HuH-7.5 (cell line): ENCODE measurements at regions not wholly inside any gene's neighbourhood (a gene's known extent, or its start where the extent isn't known, plus 50 kb on each side); places are given as distances from the start of the nearest gene placed in this dataset.
"Not testable (repeated sequence)": the region's sequence is repeated elsewhere in the genome, so short reads cannot be mapped to it uniquely, and the experiment has no call there.

ENCODE experiments used
- DNase-seq: peaks from one replicate; pipeline ENCODE4 v3.0.0; 2011; ENCODE audit warnings: low spot score

- DNase-seq = no peak
These were observed 140.5 kb upstream of the SGO1 start for GRCh38 chr3:20326541-20326940.

DNA sequence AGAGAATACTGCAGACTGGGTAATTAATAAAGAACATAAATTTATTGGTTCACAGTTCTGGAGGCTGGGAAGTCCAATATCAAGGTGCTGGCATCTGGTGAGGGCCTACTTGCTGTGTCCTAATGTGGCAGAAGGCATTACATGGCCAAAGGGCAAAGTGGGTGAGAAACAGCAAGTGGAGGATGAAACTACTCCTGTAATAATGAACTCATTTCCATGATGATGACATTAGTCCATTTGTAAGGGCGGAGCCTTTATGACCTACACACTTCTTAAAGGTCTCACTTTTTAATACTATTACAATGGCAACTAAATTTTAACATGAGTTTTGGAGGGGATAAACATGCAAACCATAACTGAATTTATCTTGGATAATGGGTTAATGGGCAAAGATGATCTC is 139.6 kb upstream of the SGO1 start:
- no peak for DNase-seq

DNA sequence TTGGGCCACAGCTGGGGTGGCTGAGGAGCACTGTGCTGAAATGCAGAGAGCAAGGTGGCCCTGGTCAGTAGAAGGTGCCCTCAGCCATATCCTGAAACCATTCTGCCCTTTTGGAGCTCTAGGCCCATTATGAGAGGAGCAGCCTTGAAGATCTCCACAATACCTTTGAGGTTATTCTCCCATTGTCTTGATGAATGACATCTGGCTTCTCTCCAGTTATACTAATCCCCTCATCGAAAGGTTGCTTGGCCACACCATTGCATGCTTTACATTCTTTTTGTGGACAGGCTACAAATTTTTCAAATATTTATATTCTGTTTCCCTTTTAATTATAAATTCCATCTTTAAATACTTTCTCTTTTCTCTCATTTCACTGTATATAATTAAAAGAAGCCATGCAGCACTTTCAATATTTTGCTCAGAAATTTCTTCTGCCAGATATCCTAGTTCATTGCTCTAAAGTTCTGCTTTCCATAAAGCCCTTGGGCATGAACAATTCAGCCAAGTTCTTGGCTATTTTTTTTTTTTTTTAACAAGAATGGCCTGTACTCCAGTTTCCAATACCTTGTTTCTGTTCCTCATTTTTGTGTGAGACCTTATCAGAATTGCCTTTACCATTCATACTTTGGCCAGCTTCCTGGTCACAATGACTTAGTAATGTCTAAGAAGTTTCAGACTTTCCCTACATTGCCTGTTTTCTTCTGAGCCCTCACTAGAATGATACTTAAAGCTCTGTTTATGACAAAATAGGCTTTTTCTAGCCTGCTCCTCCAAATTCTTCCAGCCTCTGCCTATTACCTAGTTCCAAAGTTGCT is 138.9 kb upstream of the SGO1 start:
- no peak for DNase-seq

DNA sequence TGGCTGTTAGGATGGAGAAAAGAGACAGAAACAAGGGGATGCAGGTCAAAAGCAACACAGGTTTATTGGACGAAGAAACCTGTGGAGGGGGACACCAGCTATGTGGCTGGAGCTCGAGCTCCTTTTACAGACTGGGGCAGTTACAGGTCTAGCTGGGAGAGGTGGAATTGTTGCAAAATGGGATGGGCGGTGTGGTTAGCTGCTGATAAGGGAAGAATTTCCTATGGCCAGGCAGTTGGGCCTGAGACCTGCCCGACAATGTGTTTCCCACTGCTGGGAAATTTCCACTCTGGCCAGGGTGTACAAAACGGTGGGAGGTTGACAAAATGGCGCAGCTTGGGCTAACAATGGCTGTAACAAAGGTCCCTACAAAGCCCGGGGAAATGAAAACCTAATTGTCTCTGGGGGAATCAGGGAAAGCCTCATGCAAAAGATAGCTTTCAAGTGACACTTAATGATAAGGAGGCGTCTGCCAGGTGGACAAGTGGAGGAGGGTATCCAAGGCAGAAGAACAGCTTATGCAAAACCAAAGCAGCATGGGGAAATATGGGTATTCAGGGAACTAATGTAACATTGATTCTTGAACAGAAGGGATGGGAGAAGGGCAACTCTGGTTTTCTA is 137.4 kb upstream of the SGO1 start:
- peak; percentile 45 for DNase-seq

DNA sequence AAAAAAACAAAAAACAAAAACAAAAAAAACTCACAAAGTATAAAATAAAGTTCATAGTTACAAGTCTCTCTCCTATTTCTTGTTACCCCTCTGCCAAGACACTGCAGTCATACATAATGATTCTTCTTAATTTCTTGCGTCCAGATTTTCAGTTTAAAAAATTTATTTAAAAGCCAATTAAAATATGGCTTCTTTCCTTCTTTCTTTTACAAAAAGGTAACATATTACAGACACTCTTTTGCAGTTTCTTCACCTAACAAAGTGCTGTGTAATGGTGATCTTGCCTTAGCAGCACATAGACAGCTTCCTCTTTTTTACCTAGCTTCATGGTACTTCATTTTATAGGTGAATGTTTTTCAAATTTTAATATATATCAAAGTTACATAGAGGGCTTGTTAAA is 136.1 kb upstream of the SGO1 start:
- no peak for DNase-seq

- DNase-seq = no peak
These were observed 135.5 kb upstream of the SGO1 start for GRCh38 chr3:20321391-20322047.

- peak; percentile 46 for DNase-seq
These were observed 134.5 kb upstream of the SGO1 start for GRCh38 chr3:20320489-20320888.

DNA sequence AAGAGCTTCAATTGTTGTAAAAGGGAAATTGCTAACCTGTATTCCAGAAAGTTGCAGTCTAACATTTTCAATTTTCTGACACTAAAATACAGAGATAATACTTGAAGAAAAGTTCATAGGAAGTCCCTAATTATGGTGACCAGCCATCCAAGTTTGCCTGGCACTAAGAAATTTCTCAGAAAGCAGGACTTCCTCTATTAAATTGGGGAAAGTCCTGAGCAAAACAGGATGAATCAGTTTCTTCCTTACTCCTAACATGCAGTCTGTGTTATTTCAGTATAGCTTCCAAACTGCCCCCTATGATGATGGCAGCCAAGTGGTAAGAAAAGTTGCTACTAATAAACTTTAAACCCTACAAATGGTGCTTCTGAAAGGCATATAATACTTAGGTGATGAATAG is 133.5 kb upstream of the SGO1 start:
- no peak for DNase-seq

DNA sequence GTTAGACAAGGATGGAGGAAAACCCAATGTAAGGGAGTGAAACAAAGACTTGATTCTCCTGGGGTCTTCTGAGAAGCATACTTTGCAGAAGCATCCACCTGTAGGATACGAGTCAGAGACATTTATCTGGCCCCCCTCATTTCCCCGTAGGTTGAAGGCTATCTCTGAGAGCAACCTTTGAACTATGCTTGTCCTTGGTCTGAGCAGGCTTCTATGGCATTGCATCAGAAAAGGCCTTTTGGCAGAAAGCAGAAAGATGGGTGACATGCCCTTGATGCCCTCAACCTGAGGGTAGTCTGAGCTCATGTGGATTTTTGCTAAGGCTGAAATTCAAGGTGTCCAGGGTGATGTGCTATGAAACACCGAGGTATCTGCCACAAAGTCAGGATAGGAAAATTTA is 131.6 kb upstream of the SGO1 start:
- no peak for DNase-seq

DNA sequence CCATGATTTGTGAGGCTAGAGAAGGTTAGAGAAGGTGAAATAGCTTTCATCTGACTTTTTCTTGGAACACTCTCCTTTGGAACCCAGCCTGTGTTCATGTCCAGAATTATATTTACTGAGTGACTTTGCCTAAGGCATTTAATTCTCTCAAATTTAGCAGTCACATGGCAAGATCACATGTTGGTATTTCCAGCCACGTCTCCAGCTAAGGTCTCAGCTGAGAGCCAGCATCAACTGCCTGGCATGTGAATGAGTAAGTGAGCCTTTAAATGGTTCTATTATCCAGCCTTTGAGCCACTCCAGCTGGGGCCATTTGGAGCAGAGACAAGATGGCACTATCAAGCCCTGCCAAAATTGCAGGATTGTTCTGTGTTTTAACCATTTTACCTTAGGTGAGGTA is 130.2 kb upstream of the SGO1 start:
- DNase-seq = no peak

- no peak for DNase-seq
These were observed 124.6 kb upstream of the SGO1 start for GRCh38 chr3:20310629-20311028.

DNA sequence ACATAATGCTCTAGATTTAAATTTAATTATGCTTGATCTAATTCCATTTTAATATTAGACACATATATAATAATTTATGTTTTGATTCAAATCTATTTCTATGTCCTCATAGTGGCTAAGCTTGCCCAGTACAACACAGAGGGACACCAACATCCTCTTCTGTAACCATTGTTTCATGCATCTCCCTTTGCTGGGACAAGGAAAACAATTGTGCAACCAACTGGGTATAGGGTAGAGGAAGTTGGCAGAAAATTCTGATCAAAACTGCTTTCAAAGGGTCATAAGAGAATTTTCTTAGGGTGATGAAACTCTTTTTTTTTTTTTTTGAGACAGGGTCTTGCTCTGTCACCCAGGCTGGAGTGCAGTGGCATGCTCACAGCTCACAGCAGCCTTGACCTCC is 121.4 kb upstream of the SGO1 start:
- no peak for DNase-seq

GRCh38 chr3:20305647-20306046 is 119.6 kb upstream of the SGO1 start:
- no peak for DNase-seq

GRCh38 chr3:20302766-20303165 is 116.8 kb upstream of the SGO1 start:
- DNase-seq = no peak

- DNase-seq = no peak
These were observed 102.0 kb upstream of the SGO1 start for GRCh38 chr3:20288050-20288449.

- DNase-seq = no peak
These were observed 94.3 kb upstream of the SGO1 start for GRCh38 chr3:20280257-20280656.

DNA sequence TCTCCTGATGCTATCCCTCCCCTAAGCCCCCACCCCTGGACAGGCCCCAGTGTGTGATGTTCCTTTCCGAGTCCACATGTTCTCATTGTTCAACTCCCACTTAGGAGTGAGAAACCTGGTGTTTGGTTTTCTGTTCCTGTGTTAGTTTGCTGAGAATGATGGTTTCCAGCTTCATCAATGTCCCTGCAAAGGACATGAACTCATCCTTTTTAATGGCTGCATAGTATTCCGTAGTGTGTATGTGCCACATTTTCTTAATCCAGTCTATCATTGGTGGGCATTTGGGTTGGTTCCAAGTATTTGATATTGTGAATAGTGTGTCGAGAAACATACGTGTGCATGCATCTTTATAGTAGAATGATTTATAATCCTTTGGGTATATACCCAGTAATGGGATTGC is 80.0 kb upstream of the SGO1 start:
- not testable (repeated sequence) for DNase-seq

- no peak for DNase-seq
These were observed 79.0 kb upstream of the SGO1 start for GRCh38 chr3:20264900-20265567.

GRCh38 chr3:20258371-20258770 is 72.4 kb upstream of the SGO1 start:
- no peak for DNase-seq

- no peak for DNase-seq
These were observed 70.1 kb upstream of the SGO1 start for GRCh38 chr3:20256144-20256543.

DNA sequence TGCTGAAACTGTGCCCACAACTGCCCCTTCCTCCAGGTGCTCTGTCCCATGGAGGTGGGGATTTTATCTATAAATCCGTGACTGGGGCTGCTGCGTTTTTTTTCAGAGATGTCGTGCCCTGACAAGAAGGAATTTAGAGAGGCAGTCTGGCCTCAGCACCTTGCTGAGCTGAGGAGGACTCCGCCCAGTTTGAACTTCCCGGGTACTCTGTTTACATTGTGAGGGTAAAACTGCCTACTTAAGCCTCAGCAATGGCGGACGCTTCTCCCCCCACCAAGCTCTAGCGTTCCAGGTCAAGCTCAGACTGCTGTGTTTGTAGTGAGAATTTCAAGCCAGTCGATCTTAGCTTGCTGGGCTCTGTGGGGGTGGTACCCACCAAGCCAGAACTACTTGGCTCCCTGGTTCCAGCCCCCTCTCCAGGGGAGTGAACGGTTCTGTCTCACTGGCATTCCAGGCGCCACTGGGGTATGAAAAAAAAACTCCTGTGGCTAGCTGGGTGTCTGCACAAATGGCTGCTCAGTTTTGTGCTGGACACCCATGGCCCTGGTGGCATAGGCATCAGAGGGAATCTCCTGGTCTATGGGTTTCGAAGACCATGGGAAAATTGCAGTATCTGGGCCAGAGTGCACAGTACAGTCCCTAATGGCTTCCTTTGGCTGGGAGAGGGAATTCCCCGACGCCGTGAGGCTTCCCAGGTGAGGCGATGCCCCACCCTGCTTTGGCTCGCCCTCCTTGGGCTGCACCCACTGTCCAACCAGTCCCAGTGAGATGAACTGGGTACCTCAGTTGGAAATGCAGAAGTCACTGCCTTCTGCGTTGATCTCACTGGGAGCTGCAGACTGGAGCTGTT is 68.5 kb upstream of the SGO1 start:
- no peak for DNase-seq

- no peak for DNase-seq
These were observed 64.8 kb upstream of the SGO1 start for GRCh38 chr3:20250786-20251185.
